ENCODE measurements at regions not wholly inside any gene's neighbourhood (a gene's known extent, or its start where the extent isn't known, plus 50 kb on each side); places are given as distances from the start of the nearest gene placed in this dataset.

GRCh38 chr16:21341101-21341500, 63.0 kb upstream of the CRYM start:
- TF ChIP-seq CTCF (IDR thresholded peaks at IDR 0.05): no peak
- no peak for TF ChIP-seq POLR2A (IDR thresholded peaks at IDR 0.05)

Measured in esophagus squamous epithelium (tissue), 4 donors.